Lower lobe of right lung (tissue), 2 donors: ENCODE measurements at regions not wholly inside any gene's neighbourhood (a gene's known extent, or its start where the extent isn't known, plus 50 kb on each side); places are given as distances from the start of the nearest gene placed in this dataset.

Experiments
- ATAC-seq, 2 donors: fragments of 200-7000 bp; cut with Tn5 transposase; one replicate each; pipeline ENCODE4 v1.9.1; 2020 to 2022; ENCODE audit warnings: mild to moderate bottlenecking in 2 of 2, moderate library complexity in 2 of 2
- DNase-seq: peaks from one replicate; pipeline ENCODE4 v3.0.0-alpha.2; 2020
- H3K27ac ChIP-seq: fragments of 200-600 bp; one replicate; pipeline ENCODE4 v1.8.0; 2022
- H3K27me3 ChIP-seq: fragments of 200-600 bp; one replicate; pipeline ENCODE4 v1.8.0; 2022; ENCODE audit warnings: low read depth
- H3K36me3 ChIP-seq: fragments of 200-600 bp; one replicate; pipeline ENCODE4 v1.8.0; 2022; ENCODE audit warnings: mild to moderate bottlenecking
- H3K4me1 ChIP-seq: fragments of 200-600 bp; one replicate; pipeline ENCODE4 v1.8.0; 2022
- H3K4me3 ChIP-seq: fragments of 200-600 bp; one replicate; pipeline ENCODE4 v1.8.0; 2022; ENCODE audit warnings: mild to moderate bottlenecking
- H3K9me3 ChIP-seq: fragments of 200-600 bp; one replicate; pipeline ENCODE4 v1.8.0; 2022
- intact Hi-C: fragments of 100-400 bp; cut with DNase I; formaldehyde crosslinking; loops from one replicate; pipeline ENCODE4 v1.11.0; 2022
- TF ChIP-seq, protein P1 (sequence below): fragments of 200-600 bp; IDR thresholded peaks from one replicate; pipeline ENCODE4 v1.8.0; 2022; ENCODE audit warnings: antibody characterized with exemption, mild to moderate bottlenecking
- donor health status: DM: no; HTN: yes; CAD: no; lungs with severe emphysema.

DNA sequence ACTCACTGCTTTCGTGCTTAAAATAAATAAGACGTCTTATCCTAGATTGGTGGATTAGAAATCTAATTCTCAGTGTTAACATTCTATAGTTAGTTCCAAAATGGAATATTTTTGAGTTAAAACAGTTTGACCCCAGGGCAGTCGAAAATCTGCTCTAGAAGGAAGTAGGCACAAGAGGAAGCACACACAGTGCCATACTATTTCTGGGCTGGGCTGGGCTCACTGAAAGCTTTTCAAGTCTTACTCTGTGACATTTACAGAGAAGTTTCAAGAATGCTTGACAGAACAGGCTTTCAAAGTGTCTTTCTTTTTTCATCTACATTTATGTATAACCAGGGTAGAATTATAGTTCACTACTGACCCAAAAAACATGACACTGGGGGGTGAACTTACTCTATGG, 209.8 kb downstream of the SOD2 start:
- Histone ChIP-seq H3K4me1 (no peaks in the 10 kb centered on the region), H3K9me3 (peaks cover 4% of the 10 kb centered on the region), H3K36me3 (no peaks in the 10 kb centered on the region), H3K27me3 (no peaks in the 10 kb centered on the region), H3K27ac (no peak overlapping the region), H3K4me3 (no peak overlapping the region)
- DNase-seq (no peak), ATAC-seq (no peak)
- TF ChIP-seq, protein P1, sequence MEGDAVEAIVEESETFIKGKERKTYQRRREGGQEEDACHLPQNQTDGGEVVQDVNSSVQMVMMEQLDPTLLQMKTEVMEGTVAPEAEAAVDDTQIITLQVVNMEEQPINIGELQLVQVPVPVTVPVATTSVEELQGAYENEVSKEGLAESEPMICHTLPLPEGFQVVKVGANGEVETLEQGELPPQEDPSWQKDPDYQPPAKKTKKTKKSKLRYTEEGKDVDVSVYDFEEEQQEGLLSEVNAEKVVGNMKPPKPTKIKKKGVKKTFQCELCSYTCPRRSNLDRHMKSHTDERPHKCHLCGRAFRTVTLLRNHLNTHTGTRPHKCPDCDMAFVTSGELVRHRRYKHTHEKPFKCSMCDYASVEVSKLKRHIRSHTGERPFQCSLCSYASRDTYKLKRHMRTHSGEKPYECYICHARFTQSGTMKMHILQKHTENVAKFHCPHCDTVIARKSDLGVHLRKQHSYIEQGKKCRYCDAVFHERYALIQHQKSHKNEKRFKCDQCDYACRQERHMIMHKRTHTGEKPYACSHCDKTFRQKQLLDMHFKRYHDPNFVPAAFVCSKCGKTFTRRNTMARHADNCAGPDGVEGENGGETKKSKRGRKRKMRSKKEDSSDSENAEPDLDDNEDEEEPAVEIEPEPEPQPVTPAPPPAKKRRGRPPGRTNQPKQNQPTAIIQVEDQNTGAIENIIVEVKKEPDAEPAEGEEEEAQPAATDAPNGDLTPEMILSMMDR, result no peak
- intact Hi-C loops, result no loop called here

DNA sequence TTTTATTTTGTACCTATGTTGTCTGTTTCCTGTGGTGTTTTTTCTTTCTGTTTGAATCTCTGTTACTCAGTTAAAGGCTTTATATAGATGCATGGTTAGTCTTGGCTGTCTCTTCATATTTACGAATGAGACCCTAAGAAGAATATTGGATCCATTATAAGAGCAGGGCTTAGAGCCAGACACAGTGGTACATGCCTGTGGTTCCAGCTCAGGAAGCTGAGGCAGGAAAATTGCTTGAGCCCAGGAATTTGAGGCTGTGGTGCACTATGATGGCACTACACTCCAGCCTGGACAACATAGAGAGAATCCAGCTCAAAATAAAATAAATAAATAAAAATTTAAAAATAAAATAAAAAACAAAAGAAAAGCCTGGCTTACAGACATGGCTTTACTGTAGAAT, 211.1 kb downstream of the SOD2 start:
- no peak for ATAC-seq
- Histone ChIP-seq H3K4me1 (no peaks in the 10 kb centered on the region), H3K9me3 (peaks cover 4% of the 10 kb centered on the region), H3K36me3 (no peaks in the 10 kb centered on the region), H3K27me3 (no peaks in the 10 kb centered on the region), H3K4me3 (no peak overlapping the region), H3K27ac (no peak overlapping the region)
- intact Hi-C loops, result no loop called here
- DNase-seq, result no peak
- TF ChIP-seq, protein P1, result no peak

DNA sequence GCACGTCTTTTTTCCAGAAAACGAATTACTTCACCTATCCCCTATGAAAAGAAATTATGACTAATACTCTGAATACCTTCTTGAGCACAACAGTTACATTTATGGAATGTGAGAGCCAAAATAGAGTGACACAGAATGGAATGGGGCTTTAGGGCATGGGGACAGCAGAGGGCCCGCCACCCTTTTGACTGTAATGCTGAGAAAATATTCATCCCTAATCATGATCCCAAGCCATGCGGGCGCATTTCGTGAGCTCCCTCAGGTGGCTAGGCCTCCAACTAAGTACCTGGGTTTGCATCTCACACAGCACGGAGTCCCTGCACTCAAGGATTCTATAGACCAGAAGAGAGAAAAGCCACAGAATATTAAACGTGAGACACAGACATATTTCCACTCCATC, 212.6 kb downstream of the SOD2 start:
- intact Hi-C loops, result no loop called here
- Histone ChIP-seq H3K27ac (no peak overlapping the region), H3K36me3 (no peaks in the 10 kb centered on the region), H3K9me3 (peaks cover 4% of the 10 kb centered on the region), H3K27me3 (no peaks in the 10 kb centered on the region), H3K4me1 (no peaks in the 10 kb centered on the region), H3K4me3 (no peak overlapping the region)
- ATAC-seq (no peak), DNase-seq (no peak)
- TF ChIP-seq, protein P1, result no peak

DNA sequence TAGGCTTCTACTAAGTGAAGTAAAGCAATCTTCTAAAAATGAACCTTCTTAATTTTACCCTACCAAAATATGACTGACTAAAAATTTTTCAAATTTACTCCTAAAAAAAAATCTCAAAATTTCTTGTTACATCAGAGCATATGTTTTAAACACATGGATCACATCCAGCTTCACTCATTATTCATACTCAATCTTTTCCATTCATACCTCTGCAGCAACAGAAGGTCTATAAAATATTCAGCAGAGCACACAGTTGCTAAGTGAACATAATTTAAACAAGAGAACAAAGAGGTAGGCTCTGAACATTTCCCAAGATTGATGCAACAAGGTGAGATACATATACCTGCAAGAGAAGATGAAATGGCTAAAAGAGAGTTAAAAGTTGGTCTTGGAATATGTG, 213.9 kb downstream of the SOD2 start:
- H3K9me3 ChIP-seq, result peaks cover 4% of the 10 kb centered on the region
- no peaks in the 10 kb centered on the region for H3K4me1 ChIP-seq
- no peaks in the 10 kb centered on the region for H3K36me3 ChIP-seq
- ATAC-seq, result no peak
- TF ChIP-seq, protein P1, result no peak
- no peak overlapping the region for H3K4me3 ChIP-seq
- no peaks in the 10 kb centered on the region for H3K27me3 ChIP-seq
- DNase-seq, result no peak
- intact Hi-C loops, result no loop called here
- no peak overlapping the region for H3K27ac ChIP-seq

- H3K27ac ChIP-seq, result no peak overlapping the region
- TF ChIP-seq, protein P1, result no peak
- intact Hi-C loops, result no loop called here
- no peak for ATAC-seq
- no peaks in the 10 kb centered on the region for H3K27me3 ChIP-seq
- peaks cover 2% of the 10 kb centered on the region for H3K9me3 ChIP-seq
- H3K4me3 ChIP-seq, result no peak overlapping the region
- no peaks in the 10 kb centered on the region for H3K4me1 ChIP-seq
- no peaks in the 10 kb centered on the region for H3K36me3 ChIP-seq
- no peak for DNase-seq
These were observed 219.4 kb downstream of the SOD2 start for GRCh38 chr6:159473475-159474263.
